ENCODE measurements at regions not wholly inside any gene's neighbourhood (a gene's known extent, or its start where the extent isn't known, plus 50 kb on each side); places are given as distances from the start of the nearest gene placed in this dataset.
"Not testable (repeated sequence)": the region's sequence is repeated elsewhere in the genome, so short reads cannot be mapped to it uniquely, and the experiment has no call there.

DNA sequence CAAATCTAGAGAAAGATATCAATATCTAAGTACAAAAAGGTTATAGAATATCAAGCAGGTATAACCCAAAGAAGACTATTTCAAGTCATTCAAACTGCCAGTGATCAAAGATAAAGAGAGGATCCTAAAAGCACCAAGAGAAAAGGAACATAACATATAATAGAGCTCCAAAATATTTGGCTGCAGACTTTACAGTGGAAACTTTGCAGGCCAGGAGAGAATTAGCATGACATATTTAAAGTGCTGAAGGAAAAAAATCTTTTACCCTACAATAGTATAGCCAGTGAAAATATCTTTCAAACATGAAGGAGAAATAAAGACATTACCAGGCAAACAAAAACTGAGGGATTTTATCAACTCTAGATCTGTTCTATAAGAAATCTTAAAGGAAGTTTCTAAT lies 254.3 kb upstream of the ARHGEF26 start:
- DNase-seq = no peak

DNA sequence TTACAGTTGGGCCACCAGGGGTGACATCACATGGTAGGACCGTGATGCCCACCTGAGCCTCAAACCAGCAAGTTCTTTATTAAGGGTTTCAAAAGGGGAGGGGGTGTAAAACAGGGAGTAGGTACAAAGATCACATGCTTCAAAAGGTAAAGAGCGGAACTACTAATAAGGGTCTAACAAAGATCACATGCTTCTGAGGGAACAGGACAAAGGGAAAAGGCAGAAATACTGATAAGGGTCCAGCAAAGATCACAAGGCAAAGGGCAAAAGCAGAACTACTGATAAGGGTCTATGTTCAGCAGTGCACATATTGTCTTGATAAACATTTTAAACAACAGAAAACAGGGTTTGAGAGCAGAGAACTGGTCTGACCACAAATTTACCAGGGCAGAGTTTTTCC lies 246.8 kb upstream of the ARHGEF26 start:
- not testable (repeated sequence) for DNase-seq

DNA sequence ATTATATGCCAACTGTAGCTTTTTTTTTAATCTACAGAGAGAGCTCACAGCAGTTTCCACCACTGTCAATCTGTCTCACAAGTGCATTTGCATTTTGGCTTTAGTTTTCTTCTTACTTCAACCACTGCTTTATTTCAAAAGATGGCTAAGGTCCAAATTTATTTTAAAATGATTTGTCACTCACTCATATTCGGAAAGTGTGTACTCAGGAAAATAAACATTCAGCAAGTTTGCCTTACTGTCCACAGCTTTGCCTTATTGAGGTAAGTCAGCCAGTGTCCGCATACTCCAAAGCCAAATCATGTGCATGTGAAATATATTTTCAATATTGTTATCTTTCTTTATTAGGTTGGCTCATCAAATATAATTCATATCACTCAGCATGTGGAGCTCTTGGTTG lies 240.7 kb upstream of the ARHGEF26 start:
- DNase-seq = no peak

DNA sequence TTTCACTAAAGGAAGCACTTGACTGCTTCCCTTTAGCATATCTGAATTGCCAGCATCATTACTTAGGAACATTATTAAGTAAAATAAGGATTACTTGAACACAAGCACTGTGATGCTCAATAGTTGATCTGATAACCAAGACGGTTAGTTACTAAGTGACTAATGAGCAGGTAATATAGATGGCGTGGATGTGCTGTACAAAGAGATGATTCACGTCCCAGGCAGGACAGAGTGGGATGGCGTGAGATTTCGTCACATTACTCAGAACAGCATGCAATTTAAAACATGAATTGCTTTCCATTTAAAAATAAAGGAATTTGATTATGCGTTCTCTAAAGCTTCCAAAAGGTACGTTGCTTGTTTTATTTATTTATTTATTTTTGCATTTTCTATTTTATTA lies 240.0 kb upstream of the ARHGEF26 start:
- no peak for DNase-seq

DNA sequence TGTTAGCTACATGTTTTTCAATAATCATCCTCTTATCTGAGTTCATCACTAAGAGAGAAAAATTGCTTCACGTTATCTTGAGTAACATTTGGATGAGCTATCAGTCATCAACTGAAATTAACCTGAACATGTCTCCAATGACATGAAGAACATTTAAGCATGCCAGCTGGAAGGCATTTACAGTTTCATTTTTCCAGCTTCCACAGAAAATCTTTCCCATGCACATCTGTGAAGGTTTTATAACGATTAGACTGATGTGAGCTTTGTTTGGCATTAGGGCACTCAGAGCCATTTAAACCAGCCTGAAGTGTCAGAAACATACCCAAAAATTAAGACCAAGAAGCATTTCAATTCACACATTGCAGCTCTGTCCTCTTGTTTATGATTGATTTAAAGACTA lies 235.8 kb upstream of the ARHGEF26 start:
- DNase-seq = no peak

DNA sequence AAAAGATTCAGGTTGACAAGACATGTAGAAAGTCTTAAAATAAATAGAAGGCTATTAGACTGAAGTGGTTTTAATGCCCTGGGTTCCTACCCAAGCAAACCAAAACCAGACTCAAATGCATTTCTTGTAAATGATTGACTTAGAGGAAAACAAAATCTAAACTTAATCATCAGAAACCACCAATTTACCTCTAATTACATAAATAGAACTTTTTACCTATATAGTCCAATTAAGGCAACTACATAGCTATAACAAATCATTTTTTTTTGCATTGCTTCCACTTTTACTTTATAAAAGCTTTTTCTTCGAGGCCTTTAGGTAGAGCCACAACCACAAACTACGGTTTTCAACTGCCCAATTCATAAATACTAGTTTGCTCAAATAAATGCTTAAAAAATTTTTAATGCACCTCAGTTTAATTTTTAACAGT lies 231.3 kb upstream of the ARHGEF26 start:
- DNase-seq = no peak

DNA sequence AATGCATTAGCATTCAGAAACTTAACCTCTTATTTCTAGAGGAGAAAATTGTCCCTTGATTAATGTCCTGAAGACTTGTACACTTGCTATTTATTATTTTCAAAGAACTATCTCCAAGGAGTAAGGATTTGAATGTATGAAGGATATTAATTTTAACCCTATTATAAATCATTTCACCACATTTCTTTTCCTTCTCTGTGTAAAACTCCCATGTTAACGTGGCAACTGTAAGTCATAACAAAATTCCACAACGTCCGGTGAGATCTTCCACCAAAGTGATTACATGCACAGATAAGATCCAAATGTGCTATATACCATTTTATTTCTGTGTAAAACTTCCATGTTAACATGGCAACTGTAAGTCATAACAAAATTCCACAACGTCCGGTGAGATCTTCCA lies 229.1 kb upstream of the ARHGEF26 start:
- no peak for DNase-seq

DNA sequence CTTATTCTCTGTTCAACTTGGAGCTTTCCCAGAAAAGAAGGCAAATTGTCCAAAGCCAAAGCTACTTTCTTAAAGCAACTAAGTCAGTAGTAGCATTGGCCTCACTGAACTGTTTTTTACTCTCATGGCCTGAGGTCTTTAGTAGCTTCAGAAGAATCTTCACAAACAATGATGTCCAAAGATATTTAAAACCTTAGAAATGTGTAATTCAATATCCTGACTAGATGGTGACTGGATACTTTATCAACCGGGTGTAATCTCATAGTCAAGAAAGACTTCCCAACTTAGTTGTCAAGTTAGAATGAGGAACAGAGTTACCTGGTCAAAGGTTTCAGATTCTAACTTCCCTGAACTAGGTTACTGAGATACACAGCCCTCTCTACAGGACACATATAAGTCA lies 226.3 kb upstream of the ARHGEF26 start:
- no peak for DNase-seq

DNA sequence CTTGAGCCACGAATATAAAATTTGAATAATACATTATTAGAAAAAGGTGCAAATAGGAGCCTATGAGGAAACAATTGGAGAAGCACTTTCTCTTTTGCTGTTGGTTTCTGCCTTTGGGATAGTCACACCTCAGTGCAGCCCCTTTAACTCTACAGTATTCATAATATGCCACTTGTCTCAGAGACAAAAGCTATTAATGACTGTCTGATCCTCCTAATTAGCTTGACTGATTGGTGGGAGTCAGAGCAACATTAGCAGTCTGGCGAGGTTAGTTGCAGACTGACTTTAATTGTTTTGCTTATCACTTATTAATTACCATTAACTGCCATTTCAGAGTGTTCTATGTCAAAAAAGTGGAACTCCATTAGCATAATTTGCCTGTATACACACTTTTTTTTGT lies 225.0 kb upstream of the ARHGEF26 start:
- DNase-seq = no peak

DNA sequence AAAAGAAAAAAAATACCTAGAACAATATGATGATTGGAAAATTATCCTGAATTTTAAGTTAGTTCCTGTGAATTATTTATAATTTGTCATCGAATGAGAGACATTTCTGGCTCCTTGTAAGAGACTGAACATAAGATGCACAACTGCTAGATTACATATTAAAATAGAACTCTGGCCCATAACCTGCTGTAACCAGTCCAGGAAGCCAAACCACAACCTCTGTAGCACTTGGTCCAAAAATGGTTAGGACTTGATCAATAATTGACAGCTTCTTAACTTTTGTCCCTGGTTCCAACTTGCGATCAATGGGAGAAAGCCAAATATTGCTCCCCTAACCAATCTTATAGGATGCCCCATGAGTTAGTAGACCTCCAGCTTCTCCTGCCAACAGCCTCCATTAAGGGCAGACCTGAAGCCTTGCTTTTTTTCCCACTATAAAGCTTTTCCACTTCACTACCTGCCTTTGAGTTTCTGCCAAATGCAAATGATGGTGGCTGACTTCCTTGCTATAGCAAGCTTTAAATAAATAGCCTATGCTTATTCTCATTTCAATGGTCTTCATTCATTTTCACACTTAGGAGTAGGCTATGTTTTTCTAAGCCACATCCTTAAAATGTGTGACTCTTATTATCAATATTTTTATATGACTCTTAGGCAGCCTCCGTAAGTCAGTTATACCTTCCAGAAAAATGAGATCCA lies 224.0 kb upstream of the ARHGEF26 start:
- peak in 1 of 2 experiments; percentile 5 for DNase-seq

DNA sequence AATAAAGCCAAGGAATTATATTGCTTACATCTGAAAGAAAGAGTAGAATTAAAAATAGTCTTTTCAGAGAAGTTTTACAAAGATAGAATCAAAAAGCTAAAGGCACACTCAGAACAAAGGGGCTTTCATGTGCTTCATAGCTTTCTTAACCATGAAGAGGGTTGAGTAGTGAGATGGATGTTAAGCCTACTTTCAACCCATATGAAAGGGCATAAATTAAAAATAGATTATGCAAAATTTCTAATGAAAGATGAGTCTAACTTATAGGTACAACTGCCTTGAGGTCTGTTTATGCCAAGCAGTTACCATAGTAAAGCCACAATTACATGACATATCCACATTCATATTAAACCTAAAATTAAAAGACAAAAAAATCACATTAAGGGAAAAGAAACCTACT lies 223.3 kb upstream of the ARHGEF26 start:
- no peak for DNase-seq

DNA sequence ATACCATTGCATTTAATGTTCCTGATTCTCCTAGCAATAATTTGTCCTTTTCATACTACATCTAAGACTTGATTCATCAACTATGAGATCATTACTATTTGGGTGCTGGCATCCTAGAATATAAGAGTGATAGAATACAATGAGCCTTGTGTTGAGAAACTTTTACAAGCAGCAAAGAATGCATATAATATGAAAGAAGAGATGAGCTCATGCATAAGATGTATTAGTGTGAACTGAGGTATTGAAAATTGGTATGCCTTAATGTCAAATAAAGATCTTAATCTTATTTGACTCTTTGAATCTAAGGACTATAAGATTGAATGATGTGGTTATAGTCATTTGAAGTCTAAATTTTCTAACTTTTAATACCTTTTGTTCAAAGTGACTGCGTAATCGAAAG lies 220.0 kb upstream of the ARHGEF26 start:
- no peak for DNase-seq

DNA sequence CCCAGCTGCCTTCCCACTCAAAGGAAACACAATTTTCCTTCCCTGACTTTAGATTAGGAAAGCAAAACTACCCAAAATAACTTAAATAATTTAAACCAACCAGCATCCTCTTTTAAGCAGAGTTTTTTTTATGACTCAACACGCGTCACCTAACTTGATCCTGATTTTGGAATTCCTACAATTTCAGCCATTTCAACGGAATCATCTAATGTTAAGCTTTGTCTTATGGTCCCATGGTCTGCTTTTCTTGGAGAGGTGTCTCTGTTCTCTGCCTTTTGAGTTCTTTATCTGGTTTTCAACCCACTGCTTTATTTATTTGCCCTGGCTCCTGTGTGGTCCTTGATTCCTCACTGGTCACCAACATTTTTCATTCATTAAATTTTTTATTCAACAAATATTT lies 219.2 kb upstream of the ARHGEF26 start:
- DNase-seq = no peak

DNA sequence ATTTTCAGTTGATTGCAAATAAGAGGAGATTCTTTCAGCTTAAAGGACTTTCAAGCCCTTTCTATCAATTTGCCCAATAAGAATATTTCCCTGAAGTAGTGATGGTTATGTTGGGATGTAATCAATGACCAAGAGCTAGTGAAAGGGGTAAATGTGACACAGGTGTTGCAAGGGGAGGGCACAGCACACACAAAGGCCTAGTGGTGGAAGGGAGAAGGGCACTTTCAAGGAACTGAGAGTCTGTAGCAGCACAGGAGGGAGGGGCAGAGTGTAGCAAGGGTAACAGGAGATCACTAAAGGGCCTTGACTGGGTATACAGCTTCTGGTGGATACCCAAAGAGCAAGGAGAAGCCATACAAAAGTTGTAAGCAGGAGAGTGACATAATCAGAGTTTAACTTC lies 217.8 kb upstream of the ARHGEF26 start:
- no peak for DNase-seq

DNA sequence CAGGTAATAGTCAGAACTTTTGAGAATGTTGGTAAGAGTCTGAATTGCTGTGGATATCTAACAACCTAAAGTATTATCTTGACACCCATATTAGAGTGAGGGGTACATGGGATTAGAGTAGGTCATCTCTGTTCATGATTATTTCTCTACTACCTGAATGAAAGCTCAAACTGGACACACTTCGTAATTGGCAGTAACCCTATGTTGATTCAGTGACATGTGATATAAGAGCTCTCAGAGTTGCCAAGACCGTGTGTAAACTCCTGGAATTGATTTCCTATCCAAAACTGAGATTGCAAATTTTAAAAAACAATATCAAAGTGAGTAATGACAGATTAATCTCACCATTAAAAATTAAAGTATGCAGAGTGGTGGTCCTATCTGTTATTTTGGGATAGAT lies 214.8 kb upstream of the ARHGEF26 start:
- DNase-seq = no peak

DNA sequence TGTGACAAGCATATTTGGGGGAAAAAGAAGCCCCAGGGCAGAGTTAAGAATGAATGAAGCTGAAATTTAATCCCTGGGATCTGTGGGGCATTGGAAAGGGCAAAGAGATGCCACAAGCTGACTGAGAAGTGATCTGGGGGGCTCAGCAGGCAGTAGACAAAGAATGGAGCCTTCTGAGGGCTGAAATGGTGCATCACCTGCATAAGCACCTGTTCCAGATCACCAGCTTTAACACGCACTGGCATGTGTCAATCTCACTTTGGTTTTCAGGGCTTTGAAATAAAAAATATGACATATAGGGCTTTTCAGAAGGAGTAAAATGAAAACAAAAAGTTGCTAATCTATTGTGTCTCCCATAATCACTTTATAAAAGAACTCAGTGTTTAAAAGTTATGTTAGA lies 210.8 kb upstream of the ARHGEF26 start:
- no peak for DNase-seq

DNA sequence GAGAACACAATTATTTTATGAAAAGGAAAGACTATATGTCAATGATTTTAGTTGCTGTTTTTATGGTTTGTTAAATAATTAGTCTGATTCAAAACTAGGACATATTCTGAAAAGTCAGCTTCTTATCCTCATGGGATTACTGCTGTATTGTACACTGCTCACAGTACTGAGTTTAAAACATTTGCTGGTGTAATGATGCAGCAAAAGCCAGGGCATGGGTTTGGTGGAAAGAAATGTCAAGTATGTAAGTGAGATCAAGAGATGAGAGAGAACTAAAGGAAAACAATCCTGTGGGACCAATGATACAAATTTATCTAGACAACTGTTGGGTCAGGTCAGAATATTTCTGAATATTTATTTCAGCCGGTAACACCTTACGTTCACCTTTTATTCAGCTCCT lies 210.1 kb upstream of the ARHGEF26 start:
- DNase-seq = no peak

DNA sequence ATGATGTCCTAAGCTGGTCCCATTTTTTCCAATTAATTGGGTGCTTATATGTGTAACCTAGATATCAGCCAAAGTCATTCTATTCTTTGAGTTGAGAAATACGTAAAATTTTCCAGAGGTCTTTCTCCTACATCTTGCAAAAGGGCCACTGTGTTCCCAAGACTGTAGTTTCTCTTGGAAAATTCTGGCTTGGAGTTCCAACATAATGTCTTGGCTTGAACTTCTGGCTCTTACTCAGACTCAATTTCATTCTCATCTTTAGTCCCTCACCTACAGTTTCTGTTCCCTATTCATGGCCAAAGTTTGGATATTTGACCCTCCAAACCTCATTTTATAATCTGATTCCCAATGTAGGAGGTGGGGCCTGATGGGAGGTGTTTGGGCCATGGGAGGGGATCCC lies 201.4 kb upstream of the ARHGEF26 start:
- DNase-seq = no peak

DNA sequence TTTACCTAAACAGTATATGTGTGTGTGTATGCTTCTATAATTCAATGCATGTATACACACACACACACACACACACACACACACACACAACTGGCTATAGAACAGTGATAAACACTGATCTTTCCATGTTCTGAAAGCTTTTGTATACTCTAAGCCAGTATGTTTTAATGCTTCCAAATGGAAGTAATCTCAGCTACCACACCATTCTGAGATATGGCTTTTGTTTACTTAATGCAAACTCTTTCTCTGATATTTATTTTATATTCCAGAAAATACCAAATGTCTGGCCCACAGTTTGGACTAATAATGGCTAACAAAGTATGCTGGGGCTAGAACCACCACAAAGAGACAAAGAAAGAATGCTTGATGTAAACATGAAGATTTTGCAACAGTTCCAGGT lies 199.4 kb upstream of the ARHGEF26 start:
- DNase-seq = no peak

DNA sequence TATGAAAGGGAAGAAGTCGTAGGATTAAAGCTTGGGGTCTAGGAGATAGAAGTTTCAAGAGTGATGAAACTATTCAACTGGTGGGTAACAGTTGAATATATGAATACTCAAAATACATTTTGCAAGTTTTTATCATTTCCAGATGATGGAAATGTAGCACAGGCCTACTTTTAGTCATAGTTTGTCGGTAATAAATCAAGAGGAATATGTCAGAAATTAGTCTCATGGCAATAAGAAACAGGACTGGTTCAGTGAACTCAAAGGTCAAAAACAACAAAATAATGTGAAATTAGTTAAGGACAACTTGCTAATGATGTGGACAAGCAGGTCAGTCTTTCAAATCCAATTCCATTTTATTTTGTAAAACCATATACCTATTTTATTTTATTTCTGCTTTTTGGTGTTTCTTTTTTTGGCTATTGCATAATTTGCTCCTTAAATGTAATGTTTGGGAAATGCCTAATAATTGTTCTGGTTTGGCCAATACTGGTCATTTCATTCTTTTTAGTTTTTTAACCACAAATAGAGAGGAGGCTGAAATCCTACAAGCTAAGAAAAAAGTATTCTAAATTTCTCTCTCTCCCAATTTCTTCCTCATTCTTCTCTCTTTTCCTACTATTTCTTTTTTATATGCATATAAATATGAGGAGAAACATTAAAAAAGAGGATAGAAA lies 195.2 kb upstream of the ARHGEF26 start:
- DNase-seq = no peak

DNA sequence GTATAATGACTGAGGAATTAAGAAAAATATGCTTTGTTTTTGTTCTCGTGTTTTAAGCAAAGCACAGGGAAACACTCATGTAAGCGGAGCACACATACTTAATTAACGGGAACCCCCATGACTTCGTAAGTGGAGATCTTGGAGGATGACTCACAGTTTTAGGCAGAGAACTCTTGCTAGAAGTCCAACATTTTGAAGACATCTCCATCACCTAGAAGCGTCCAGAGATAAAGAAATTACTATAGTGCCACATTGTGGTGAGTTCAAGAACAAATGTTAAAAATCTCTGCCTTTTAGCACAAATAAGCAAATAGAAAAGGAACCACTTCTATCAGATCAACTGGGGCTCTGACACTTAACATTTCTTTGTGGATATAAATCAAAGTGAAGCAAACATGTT lies 194.1 kb upstream of the ARHGEF26 start:
- DNase-seq = peak in 1 of 2 experiments; percentile 7

DNA sequence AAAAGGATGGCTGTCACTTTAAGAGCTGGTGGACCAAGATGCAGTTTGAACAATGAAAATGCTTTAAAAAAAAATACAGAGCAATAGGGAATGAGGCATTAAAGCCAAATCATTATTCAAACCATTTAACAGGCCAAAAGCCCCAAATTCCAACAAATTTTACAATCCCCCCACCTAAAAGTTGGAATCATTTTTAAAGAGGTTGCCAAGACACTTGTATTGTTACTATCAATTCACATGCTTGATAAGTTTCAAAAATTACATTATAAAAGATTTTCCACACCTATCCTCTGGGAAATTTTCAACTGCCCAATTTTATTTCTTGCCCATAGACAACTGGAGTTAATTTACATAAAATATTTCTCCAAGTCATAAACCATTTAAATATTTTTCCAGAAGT lies 192.3 kb upstream of the ARHGEF26 start:
- DNase-seq = no peak

DNA sequence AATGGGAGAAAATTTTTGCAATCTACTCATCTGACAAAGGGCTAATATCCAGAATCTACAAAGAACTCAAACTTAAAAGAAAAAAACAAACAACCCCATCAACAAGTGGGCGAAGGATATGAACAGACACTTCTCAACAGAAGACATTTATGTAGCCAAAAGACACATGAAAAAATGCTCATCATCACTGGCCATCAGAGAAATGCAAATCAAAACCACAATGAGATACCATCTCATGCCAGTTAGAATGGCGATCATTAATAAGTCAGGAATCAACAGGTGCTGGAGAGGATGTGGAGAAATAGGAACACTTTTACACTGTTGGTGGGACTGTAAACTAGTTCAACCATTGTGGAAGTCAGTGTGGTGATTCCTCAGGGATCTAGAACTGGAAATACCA lies 187.7 kb upstream of the ARHGEF26 start:
- DNase-seq = not testable (repeated sequence)

DNA sequence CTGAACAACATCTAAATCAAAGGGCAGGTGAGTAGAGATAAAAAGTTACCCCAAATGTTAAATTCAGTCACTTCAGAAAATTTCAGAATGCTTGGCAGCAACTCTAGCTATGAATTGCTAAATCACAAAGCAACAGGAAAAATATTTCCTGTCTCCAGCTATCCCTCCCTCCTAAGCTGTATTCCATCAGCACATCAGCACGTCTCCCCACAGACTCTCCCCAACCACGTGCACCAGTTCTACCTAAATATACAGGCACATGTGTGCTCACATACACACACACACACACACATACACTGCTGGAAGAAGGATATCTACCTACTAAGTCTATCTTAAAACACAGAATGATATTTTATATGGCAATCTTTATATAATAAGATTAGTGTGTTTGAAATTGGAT lies 177.1 kb upstream of the ARHGEF26 start:
- DNase-seq = no peak

DNA sequence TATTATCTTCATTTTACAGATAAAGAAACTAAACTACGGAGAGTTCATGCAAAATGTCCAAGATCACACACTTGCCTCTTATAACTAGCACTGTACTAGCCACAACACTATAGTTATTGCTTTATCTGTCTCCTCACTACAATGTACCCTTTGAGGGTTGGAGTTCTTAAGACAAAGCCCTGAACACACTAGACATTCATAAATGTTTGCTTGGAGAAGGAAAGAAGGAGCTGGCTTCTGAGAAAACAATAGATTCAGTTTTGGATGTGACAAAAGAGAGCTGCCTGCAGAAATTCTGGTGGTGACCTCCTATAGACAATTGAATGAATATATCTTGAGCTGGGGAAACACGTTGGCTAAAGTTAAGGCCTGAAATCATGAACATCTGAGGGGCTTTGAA lies 169.9 kb upstream of the ARHGEF26 start:
- DNase-seq = no peak
